Left lung (tissue), 4 donors: ENCODE measurements at regions not wholly inside any gene's neighbourhood (a gene's known extent, or its start where the extent isn't known, plus 50 kb on each side); places are given as distances from the start of the nearest gene placed in this dataset.

Experiments used
- ATAC-seq: fragments of 200-7000 bp; cut with Tn5 transposase; one replicate; pipeline ENCODE4 v1.9.1; 2020; ENCODE audit warnings: moderate library complexity
- DNase-seq, 4 donors: peaks; one replicate each; pipeline ENCODE4 v3.0.0-alpha.2; 2013 to 2020
- H3K27ac ChIP-seq, 2 donors: fragments of 200-600 bp; sonication (generic) in 1 of 2; one replicate each; pipeline versions ENCODE4 v1.5.0 to v1.8.0; 2020 to 2021
- H3K27me3 ChIP-seq, 2 donors: fragments of 200-600 bp; sonication (generic) in 1 of 2; one replicate each; pipeline versions ENCODE4 v1.5.0 to v1.8.0; 2020 to 2021
- H3K36me3 ChIP-seq, 2 donors: fragments of 200-600 bp; sonication (generic) in 1 of 2; one replicate each; pipeline versions ENCODE4 v1.5.0 to v1.8.0; 2020 to 2021
- H3K4me1 ChIP-seq, 2 donors: fragments of 200-600 bp; one replicate each; pipeline ENCODE4 v1.8.0; 2021
- H3K4me3 ChIP-seq, 2 donors: fragments of 200-600 bp; sonication (generic) in 1 of 2; one replicate each; pipeline versions ENCODE4 v1.5.0 to v1.8.0; 2020 to 2021; ENCODE audit warnings: mild to moderate bottlenecking in 1 of 2
- H3K9me3 ChIP-seq, 2 donors: fragments of 200-600 bp; sonication (generic) in 1 of 2; one replicate each; pipeline versions ENCODE4 v1.5.0 to v1.8.0; 2020 to 2021
- CTCF ChIP-seq, 2 donors: fragments of 200-600 bp; sonication (generic) in 1 of 2; IDR thresholded peaks; one replicate each; pipeline versions ENCODE4 v1.5.0 to v1.8.0; 2021; ENCODE audit warnings: antibody characterized with exemption in 2 of 2
- intact Hi-C, 2 donors: fragments of 100-400 bp; cut with DNase I; formaldehyde crosslinking; loops; one replicate each; pipeline versions ENCODE4 v1.11.2 to v1.14.2; 2022
- donor health status: DM: no; HTN: yes; CAD: no.
- donor health status: DM: no; HTN: no; CAD: no.

- Histone ChIP-seq H3K36me3 (no peaks in the 10 kb centered on the region), H3K4me1 (no peaks in the 10 kb centered on the region), H3K4me3 (no peak overlapping the region), H3K27me3 (no peaks in the 10 kb centered on the region), H3K27ac (no peak overlapping the region), H3K9me3 (peaks cover 0 to 6% of the 10 kb centered on the region in 2 donors)
- no peak for DNase-seq
- intact Hi-C loops, result no loop called here
- ATAC-seq, result no peak
- TF ChIP-seq CTCF (IDR thresholded peaks at IDR 0.05), result no peak
Observed at GRCh38 chr1:199953651-199954050, 73.9 kb upstream of the NR5A2 start.

GRCh38 chr1:199954699-199955098 is 72.8 kb upstream of the NR5A2 start:
- H3K27ac ChIP-seq, result no peak overlapping the region
- H3K4me3 ChIP-seq, result no peak overlapping the region
- H3K9me3 ChIP-seq, result peaks cover 0 to 5% of the 10 kb centered on the region in 2 donors
- DNase-seq, result no peak
- ATAC-seq, result no peak
- intact Hi-C loops, result no loop called here
- H3K36me3 ChIP-seq, result no peaks in the 10 kb centered on the region
- TF ChIP-seq CTCF (IDR thresholded peaks at IDR 0.05), result no peak
- H3K4me1 ChIP-seq, result no peaks in the 10 kb centered on the region
- H3K27me3 ChIP-seq, result no peaks in the 10 kb centered on the region

- intact Hi-C loops, result no loop called here
- no peak for DNase-seq
Observed at GRCh38 chr1:199955235-199955634, 72.3 kb upstream of the NR5A2 start.

GRCh38 chr1:199956005-199956404 is 71.5 kb upstream of the NR5A2 start:
- no peak overlapping the region for H3K27ac ChIP-seq
- H3K4me3 ChIP-seq, result no peak overlapping the region
- peaks cover 0 to 5% of the 10 kb centered on the region in 2 donors for H3K9me3 ChIP-seq
- intact Hi-C loops, result no loop called here
- no peaks in the 10 kb centered on the region for H3K36me3 ChIP-seq
- no peaks in the 10 kb centered on the region for H3K4me1 ChIP-seq
- TF ChIP-seq CTCF (IDR thresholded peaks at IDR 0.05), result no peak
- no peaks in the 10 kb centered on the region for H3K27me3 ChIP-seq
- DNase-seq, result no peak
- ATAC-seq, result no peak

More at GRCh38 chr1:199955235-199955634, 72.3 kb upstream of the NR5A2 start:
- Histone ChIP-seq H3K9me3 (peaks cover 0 to 5% of the 10 kb centered on the region in 2 donors), H3K4me3 (no peak overlapping the region), H3K4me1 (no peaks in the 10 kb centered on the region), H3K36me3 (no peaks in the 10 kb centered on the region), H3K27ac (no peak overlapping the region), H3K27me3 (no peaks in the 10 kb centered on the region)
- no peak for TF ChIP-seq CTCF (IDR thresholded peaks at IDR 0.05)
- no peak for ATAC-seq

- TF ChIP-seq CTCF (IDR thresholded peaks at IDR 0.05), result no peak
- intact Hi-C loops, result no loop called here
- no peaks in the 10 kb centered on the region for H3K27me3 ChIP-seq
- no peaks in the 10 kb centered on the region for H3K36me3 ChIP-seq
- peaks cover 0 to 5% of the 10 kb centered on the region in 2 donors for H3K9me3 ChIP-seq
- H3K27ac ChIP-seq, result no peak overlapping the region
- no peak overlapping the region for H3K4me3 ChIP-seq
- DNase-seq (peak in 1 of 4 donors; percentile 77), ATAC-seq (no peak)
- H3K4me1 ChIP-seq, result no peaks in the 10 kb centered on the region
Observed at GRCh38 chr1:199959033-199959774, 68.3 kb upstream of the NR5A2 start.
